ENCODE measurements at regions not wholly inside any gene's neighbourhood (a gene's known extent, or its start where the extent isn't known, plus 50 kb on each side); places are given as distances from the start of the nearest gene placed in this dataset.
"Not testable (repeated sequence)": the region's sequence is repeated elsewhere in the genome, so short reads cannot be mapped to it uniquely, and the experiment has no call there.

DNA sequence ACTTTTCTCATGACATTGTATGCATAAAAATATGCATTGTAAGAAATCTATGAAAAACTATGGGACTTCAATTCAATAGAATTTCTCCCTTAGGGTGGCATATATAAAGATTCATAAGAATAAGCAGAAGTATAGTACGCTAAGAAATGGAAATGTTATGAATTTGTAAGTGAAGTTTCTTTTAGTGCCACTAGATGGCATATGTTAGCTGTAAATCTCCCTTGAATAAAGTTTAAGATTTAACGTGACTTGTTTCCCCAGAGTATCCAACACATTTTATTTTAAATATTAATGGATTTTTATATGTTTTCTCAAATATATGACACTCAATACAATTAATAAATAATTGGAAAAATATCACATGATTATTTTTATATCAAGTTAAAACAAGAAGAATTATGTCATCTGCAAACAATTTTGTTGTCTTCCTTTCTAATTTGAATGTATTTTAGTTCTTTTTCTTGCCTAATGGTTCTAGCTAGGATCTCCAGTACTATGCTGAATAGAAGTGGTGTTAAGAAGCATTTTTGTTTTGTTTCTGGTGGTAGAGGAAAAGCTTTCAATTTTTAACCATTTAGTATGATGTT lies 287.2 kb downstream of the HGF start:
- no peak overlapping the region for H2AFZ ChIP-seq (ENCODE audit: low read length)

DNA sequence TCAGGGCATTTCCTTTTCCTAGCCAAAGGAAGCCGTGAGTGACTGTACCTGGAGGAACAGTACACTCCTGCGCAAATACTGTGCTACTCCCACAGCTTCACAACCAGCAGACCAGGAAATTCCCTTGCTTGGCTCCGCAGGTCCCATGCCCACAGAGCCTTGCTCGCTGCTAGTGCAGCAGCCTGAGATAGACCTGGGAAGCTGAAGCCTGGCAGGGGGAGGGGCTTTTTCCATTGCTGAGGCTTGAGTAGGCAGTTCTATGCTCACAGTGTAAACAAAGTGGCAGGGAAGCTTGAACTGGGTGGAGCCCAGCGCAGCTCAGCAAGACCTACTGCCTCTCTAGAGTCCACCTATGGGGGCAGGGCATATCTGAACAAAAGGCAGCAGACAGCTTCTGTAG lies 291.2 kb downstream of the HGF start:
- no peaks in the 10 kb centered on the region for H3K4me1 ChIP-seq (ENCODE audit: insufficient read depth, low read length, poor library complexity, severe bottlenecking)
- H3K9me2 ChIP-seq (replicated peaks; ENCODE audit: low read depth, low read length): no peaks in the 10 kb centered on the region
- no peaks in the 10 kb centered on the region for H3K9me3 ChIP-seq (ENCODE audit: insufficient read depth, low read depth, low read length)
- no peaks in the 10 kb centered on the region for H4K20me1 ChIP-seq (ENCODE audit: insufficient read depth, low read length, poor library complexity, severe bottlenecking)
- H3K4me3 ChIP-seq (ENCODE audit: low read length, poor library complexity, severe bottlenecking): no peak overlapping the region
- no peak overlapping the region for H2AFZ ChIP-seq (ENCODE audit: low read length)
- TF ChIP-seq, protein P1, sequence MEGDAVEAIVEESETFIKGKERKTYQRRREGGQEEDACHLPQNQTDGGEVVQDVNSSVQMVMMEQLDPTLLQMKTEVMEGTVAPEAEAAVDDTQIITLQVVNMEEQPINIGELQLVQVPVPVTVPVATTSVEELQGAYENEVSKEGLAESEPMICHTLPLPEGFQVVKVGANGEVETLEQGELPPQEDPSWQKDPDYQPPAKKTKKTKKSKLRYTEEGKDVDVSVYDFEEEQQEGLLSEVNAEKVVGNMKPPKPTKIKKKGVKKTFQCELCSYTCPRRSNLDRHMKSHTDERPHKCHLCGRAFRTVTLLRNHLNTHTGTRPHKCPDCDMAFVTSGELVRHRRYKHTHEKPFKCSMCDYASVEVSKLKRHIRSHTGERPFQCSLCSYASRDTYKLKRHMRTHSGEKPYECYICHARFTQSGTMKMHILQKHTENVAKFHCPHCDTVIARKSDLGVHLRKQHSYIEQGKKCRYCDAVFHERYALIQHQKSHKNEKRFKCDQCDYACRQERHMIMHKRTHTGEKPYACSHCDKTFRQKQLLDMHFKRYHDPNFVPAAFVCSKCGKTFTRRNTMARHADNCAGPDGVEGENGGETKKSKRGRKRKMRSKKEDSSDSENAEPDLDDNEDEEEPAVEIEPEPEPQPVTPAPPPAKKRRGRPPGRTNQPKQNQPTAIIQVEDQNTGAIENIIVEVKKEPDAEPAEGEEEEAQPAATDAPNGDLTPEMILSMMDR (conservative IDR thresholded peaks at IDR 0.05; ENCODE audit: low read length): no peak
- TF ChIP-seq EZH2phosphoT487 (IDR thresholded peaks at IDR 0.05; ENCODE audit: borderline replicate concordance): no peak
- H3K36me3 ChIP-seq (ENCODE audit: insufficient read depth, low read length): no peaks in the 10 kb centered on the region
- H3K4me2 ChIP-seq (ENCODE audit: low read depth, low read length, poor library complexity, severe bottlenecking): no peak overlapping the region
- no peaks in the 10 kb centered on the region for H3K27me3 ChIP-seq (ENCODE audit: insufficient read depth, low read length, poor library complexity, severe bottlenecking)
- H3F3A ChIP-seq (ENCODE audit: low read depth): no peaks in the 10 kb centered on the region
- H3K9ac ChIP-seq (ENCODE audit: low read depth, low read length, poor library complexity, severe bottlenecking): no peak overlapping the region
- no peaks in the 10 kb centered on the region for H3K79me2 ChIP-seq (ENCODE audit: insufficient read depth, low read length)

More for the DNA sequence above, 287.2 kb downstream of the HGF start:
- Histone ChIP-seq H3F3A (ENCODE audit: low read depth) (no peaks in the 10 kb centered on the region), H3K9me2 (replicated peaks; ENCODE audit: low read depth, low read length) (no peaks in the 10 kb centered on the region), H3K4me1 (ENCODE audit: insufficient read depth, low read length, poor library complexity, severe bottlenecking) (no peaks in the 10 kb centered on the region), H3K27me3 (ENCODE audit: insufficient read depth, low read length, poor library complexity, severe bottlenecking) (no peaks in the 10 kb centered on the region), H3K4me2 (ENCODE audit: low read depth, low read length, poor library complexity, severe bottlenecking) (no peak overlapping the region), H3K9ac (ENCODE audit: low read depth, low read length, poor library complexity, severe bottlenecking) (no peak overlapping the region), H3K9me3 (ENCODE audit: insufficient read depth, low read depth, low read length) (no peaks in the 10 kb centered on the region), H3K79me2 (ENCODE audit: insufficient read depth, low read length) (no peaks in the 10 kb centered on the region), H3K4me3 (ENCODE audit: low read length, poor library complexity, severe bottlenecking) (no peak overlapping the region), H4K20me1 (ENCODE audit: insufficient read depth, low read length, poor library complexity, severe bottlenecking) (no peaks in the 10 kb centered on the region), H3K36me3 (ENCODE audit: insufficient read depth, low read length) (no peaks in the 10 kb centered on the region)
- TF ChIP-seq, protein P1 (conservative IDR thresholded peaks at IDR 0.05; ENCODE audit: low read length): peak; percentile 65
- no peak for TF ChIP-seq EZH2phosphoT487 (IDR thresholded peaks at IDR 0.05; ENCODE audit: borderline replicate concordance)

DNA sequence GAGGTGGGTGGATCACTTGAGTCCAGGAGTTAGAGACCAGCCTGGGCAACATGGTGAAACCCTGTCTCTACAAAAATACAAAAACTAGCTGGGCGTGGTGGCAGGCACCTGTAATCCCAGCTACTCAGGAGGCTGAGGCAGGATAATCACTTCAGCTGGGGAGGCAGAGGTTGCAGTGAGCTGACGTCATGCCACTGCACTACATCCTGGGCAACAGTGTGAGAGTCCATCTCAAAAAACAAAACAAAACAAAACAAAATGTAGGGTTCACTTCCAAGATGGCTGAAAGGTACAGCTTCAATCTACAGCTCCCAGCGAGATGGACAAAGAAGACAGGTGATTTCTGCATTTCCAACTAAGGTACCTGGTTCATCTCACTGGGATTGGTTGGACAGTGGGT lies 291.6 kb downstream of the HGF start:
- not testable (repeated sequence) for H3K9ac ChIP-seq (ENCODE audit: low read depth, low read length, poor library complexity, severe bottlenecking); H3K36me3 ChIP-seq (ENCODE audit: insufficient read depth, low read length); H3K9me2 ChIP-seq (replicated peaks; ENCODE audit: low read depth, low read length); H4K20me1 ChIP-seq (ENCODE audit: insufficient read depth, low read length, poor library complexity, severe bottlenecking); H3K9me3 ChIP-seq (ENCODE audit: insufficient read depth, low read depth, low read length); H3K79me2 ChIP-seq (ENCODE audit: insufficient read depth, low read length); H3F3A ChIP-seq (ENCODE audit: low read depth); H3K4me3 ChIP-seq (ENCODE audit: low read length, poor library complexity, severe bottlenecking); H3K4me2 ChIP-seq (ENCODE audit: low read depth, low read length, poor library complexity, severe bottlenecking); H3K27me3 ChIP-seq (ENCODE audit: insufficient read depth, low read length, poor library complexity, severe bottlenecking); H3K4me1 ChIP-seq (ENCODE audit: insufficient read depth, low read length, poor library complexity, severe bottlenecking); H2AFZ ChIP-seq (ENCODE audit: low read length)

DNA sequence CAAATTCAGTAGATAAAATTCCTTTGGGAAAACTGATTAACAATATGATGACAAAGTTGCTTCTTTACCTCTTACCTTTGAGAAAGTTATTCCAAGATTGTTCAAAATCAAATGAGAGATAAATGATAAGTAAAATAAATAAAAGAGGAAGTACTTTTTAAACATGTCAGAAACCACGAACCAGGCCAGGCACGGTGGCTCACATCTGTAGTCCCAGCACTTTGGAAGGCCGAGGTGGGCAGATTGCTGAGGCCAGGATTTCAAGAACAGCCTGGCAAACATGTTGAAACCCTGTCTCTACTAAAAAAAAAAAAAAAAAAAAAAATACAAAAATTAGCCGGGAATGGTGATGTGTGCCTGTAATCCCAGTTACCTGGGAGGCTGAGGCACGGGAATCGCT lies 296.6 kb downstream of the HGF start:
- Histone ChIP-seq H3K4me1 (ENCODE audit: insufficient read depth, low read length, poor library complexity, severe bottlenecking) (no peaks in the 10 kb centered on the region), H3K79me2 (ENCODE audit: insufficient read depth, low read length) (no peaks in the 10 kb centered on the region), H3K4me3 (ENCODE audit: low read length, poor library complexity, severe bottlenecking) (no peak overlapping the region), H3K9ac (ENCODE audit: low read depth, low read length, poor library complexity, severe bottlenecking) (no peak overlapping the region), H4K20me1 (ENCODE audit: insufficient read depth, low read length, poor library complexity, severe bottlenecking) (no peaks in the 10 kb centered on the region), H3F3A (ENCODE audit: low read depth) (no peaks in the 10 kb centered on the region), H3K4me2 (ENCODE audit: low read depth, low read length, poor library complexity, severe bottlenecking) (no peak overlapping the region), H3K27me3 (ENCODE audit: insufficient read depth, low read length, poor library complexity, severe bottlenecking) (no peaks in the 10 kb centered on the region), H3K9me3 (ENCODE audit: insufficient read depth, low read depth, low read length) (no peaks in the 10 kb centered on the region), H3K36me3 (ENCODE audit: insufficient read depth, low read length) (no peaks in the 10 kb centered on the region), H2AFZ (ENCODE audit: low read length) (no peak overlapping the region), H3K9me2 (replicated peaks; ENCODE audit: low read depth, low read length) (no peaks in the 10 kb centered on the region)
- TF ChIP-seq, protein P1 (conservative IDR thresholded peaks at IDR 0.05; ENCODE audit: low read length): no peak
- no peak for TF ChIP-seq EZH2phosphoT487 (IDR thresholded peaks at IDR 0.05; ENCODE audit: borderline replicate concordance)
